RCC 7860 (cell line): ENCODE measurements at regions not wholly inside any gene's neighbourhood (a gene's known extent, or its start where the extent isn't known, plus 50 kb on each side); places are given as distances from the start of the nearest gene placed in this dataset.
"Not testable (repeated sequence)": the region's sequence is repeated elsewhere in the genome, so short reads cannot be mapped to it uniquely, and the experiment has no call there.

ENCODE experiments used
- DNase-seq: peaks from one replicate; pipeline ENCODE4 v3.0.0-alpha.2; 2015; ENCODE audit warnings: low spot score
- FAIRE-seq: peaks from 2 replicates; lab custom pipeline; 2012; peaks lifted over from hg19 to GRCh38; lab: Jason Lieb, UNC

- FAIRE-seq, DNase-seq: not testable (repeated sequence)
Measured at GRCh38 chr13:100776686-100777085, 102.1 kb upstream of the TMTC4 start.

- FAIRE-seq (no peak), DNase-seq (no peak)
Measured at GRCh38 chr13:100773923-100774663, 99.5 kb upstream of the TMTC4 start.

GRCh38 chr13:100773429-100773828, 98.8 kb upstream of the TMTC4 start:
- DNase-seq (no peak), FAIRE-seq (no peak)

GRCh38 chr13:100767192-100767591, 92.6 kb upstream of the TMTC4 start:
- FAIRE-seq (no peak), DNase-seq (no peak)

GRCh38 chr13:100766570-100766969, 92.0 kb upstream of the TMTC4 start:
- FAIRE-seq, DNase-seq: not testable (repeated sequence)

- DNase-seq (no peak), FAIRE-seq (no peak)
Measured at GRCh38 chr13:100764937-100765336, 90.3 kb upstream of the TMTC4 start.

GRCh38 chr13:100762126-100762525, 87.5 kb upstream of the TMTC4 start:
- FAIRE-seq, DNase-seq: not testable (repeated sequence)

- DNase-seq = no peak
- no peak for FAIRE-seq
Measured at GRCh38 chr13:100755891-100756290, 81.3 kb upstream of the TMTC4 start.

- FAIRE-seq (no peak), DNase-seq (no peak)
Measured at GRCh38 chr13:100754459-100754858, 79.9 kb upstream of the TMTC4 start.

- FAIRE-seq (no peak), DNase-seq (no peak)
Measured at GRCh38 chr13:100753376-100753775, 78.8 kb upstream of the TMTC4 start.

- no peak for FAIRE-seq
Measured at GRCh38 chr13:100751826-100752225, 77.2 kb upstream of the TMTC4 start.

GRCh38 chr13:100746953-100747683, 72.5 kb upstream of the TMTC4 start:
- FAIRE-seq = no peak
- DNase-seq = no peak

More at GRCh38 chr13:100751826-100752225, 77.2 kb upstream of the TMTC4 start:
- no peak for DNase-seq

- FAIRE-seq = no peak
- DNase-seq = no peak
Measured at GRCh38 chr13:100738176-100738855, 63.7 kb upstream of the TMTC4 start.

GRCh38 chr13:100735494-100735893, 60.9 kb upstream of the TMTC4 start:
- FAIRE-seq = no peak

GRCh38 chr13:100734194-100734720, 59.7 kb upstream of the TMTC4 start:
- FAIRE-seq = no peak

More at GRCh38 chr13:100735494-100735893, 60.9 kb upstream of the TMTC4 start:
- DNase-seq = no peak

GRCh38 chr13:100733261-100733660, 58.7 kb upstream of the TMTC4 start:
- FAIRE-seq = no peak
- no peak for DNase-seq

More at GRCh38 chr13:100734194-100734720, 59.7 kb upstream of the TMTC4 start:
- no peak for DNase-seq

- FAIRE-seq (no peak), DNase-seq (no peak)
Measured at GRCh38 chr13:100728201-100728600, 53.6 kb upstream of the TMTC4 start.

GRCh38 chr13:100725472-100725871, 50.9 kb upstream of the TMTC4 start:
- FAIRE-seq = no peak
- no peak for DNase-seq

- DNase-seq (no peak), FAIRE-seq (no peak)
Measured at GRCh38 chr13:100724568-100724967, 50.0 kb upstream of the TMTC4 start.
